GM10266 (cell line): ENCODE measurements at regions not wholly inside any gene's neighbourhood (a gene's known extent, or its start where the extent isn't known, plus 50 kb on each side); places are given as distances from the start of the nearest gene placed in this dataset.

Experiments
- DNase-seq: peaks from one replicate; pipeline ENCODE4 v3.0.0; 2012; ENCODE audit errors: extremely low spot score
- CTCF ChIP-seq: IDR thresholded peaks from 2 replicates; pipeline ENCODE4 v1.5.1; 2012; ENCODE audit warnings: mild to moderate bottlenecking, low read depth; ENCODE audit not compliant: control insufficient read depth, insufficient read depth; ENCODE audit errors: missing control alignments

GRCh38 chr5:166710271-166710670, 1581.2 kb upstream of the WWC1 start:
- DNase-seq = no peak

GRCh38 chr5:166712447-166713185, 1578.8 kb upstream of the WWC1 start:
- TF ChIP-seq CTCF = no peak
- DNase-seq = no peak

More at GRCh38 chr5:166710271-166710670, 1581.2 kb upstream of the WWC1 start:
- TF ChIP-seq CTCF = no peak

GRCh38 chr5:166713295-166713694, 1578.2 kb upstream of the WWC1 start:
- DNase-seq = no peak
- no peak for TF ChIP-seq CTCF

GRCh38 chr5:166716856-166717492, 1574.5 kb upstream of the WWC1 start:
- TF ChIP-seq CTCF = no peak
- no peak for DNase-seq

GRCh38 chr5:166719991-166720390, 1571.5 kb upstream of the WWC1 start:
- no peak for DNase-seq
- TF ChIP-seq CTCF = no peak

- TF ChIP-seq CTCF = no peak
- no peak for DNase-seq
These were observed 1568.5 kb upstream of the WWC1 start for GRCh38 chr5:166722939-166723338.

- TF ChIP-seq CTCF = no peak
- no peak for DNase-seq
These were observed 1567.2 kb upstream of the WWC1 start for GRCh38 chr5:166724284-166724683.
